ENCODE measurements at regions not wholly inside any gene's neighbourhood (a gene's known extent, or its start where the extent isn't known, plus 50 kb on each side); places are given as distances from the start of the nearest gene placed in this dataset.

GRCh38 chr6:14212020-14212419 is 94.4 kb downstream of the CD83 start:
- Histone ChIP-seq H3K4me3 (peak overlapping the region; percentile 66 to 72 (median 70)), H3K27me3 (no peaks in the 10 kb centered on the region), H3K4me1 (peaks cover 8 to 20% (median 14%) of the 10 kb centered on the region in 4 donors), H3K9me3 (no peaks in the 10 kb centered on the region), H3K27ac (replicated peaks in 1 of 4) (peak overlapping the region in 1 of 4 donors; percentile 67), H3K36me3 (no peaks in the 10 kb centered on the region)
- intact Hi-C loops (cut with DNase I), result loop anchor here (5.0 kb wide), 4 partner anchors 265 to 1410 kb away; no protein-coding TSS in a partner anchor
- TF ChIP-seq CTCF (IDR thresholded peaks at IDR 0.05) (no peak), POLR2A (IDR thresholded peaks at IDR 0.05; ENCODE audit: low read depth) (no peak), EP300 (IDR thresholded peaks at IDR 0.05) (no peak), POLR2AphosphoS5 (IDR thresholded peaks at IDR 0.05) (no peak)
- 77% methylated on average over 8 of the region's 8 CpGs for WGBS
- DNase-seq (ENCODE audit: extremely low spot score), result no peak

- intact Hi-C loops (cut with DNase I), result loop anchor here (5.0 kb wide), 4 partner anchors 265 to 1410 kb away; no protein-coding TSS in a partner anchor
- 94% methylated on average over 5 of the region's 5 CpGs for WGBS
Observed at GRCh38 chr6:14212632-14213031, 95.1 kb downstream of the CD83 start.

GRCh38 chr6:14216946-14217684 is 99.5 kb downstream of the CD83 start:
- WGBS, result 82% methylated on average over 13 of the region's 13 CpGs
- no peaks in the 10 kb centered on the region for H3K36me3 ChIP-seq

More at GRCh38 chr6:14212632-14213031, 95.1 kb downstream of the CD83 start:
- Histone ChIP-seq H3K9me3 (no peaks in the 10 kb centered on the region), H3K27me3 (no peaks in the 10 kb centered on the region), H3K36me3 (no peaks in the 10 kb centered on the region), H3K27ac (replicated peaks in 1 of 4) (no peak overlapping the region), H3K4me1 (peaks cover 8 to 20% (median 14%) of the 10 kb centered on the region in 4 donors), H3K4me3 (no peak overlapping the region)
- TF ChIP-seq EP300 (IDR thresholded peaks at IDR 0.05), result no peak
- no peak for DNase-seq (ENCODE audit: extremely low spot score)

GRCh38 chr6:14217728-14218518 is 100.4 kb downstream of the CD83 start:
- Histone ChIP-seq H3K27ac (replicated peaks in 1 of 4) (no peak overlapping the region), H3K9me3 (no peaks in the 10 kb centered on the region), H3K36me3 (no peaks in the 10 kb centered on the region), H3K4me3 (no peak overlapping the region), H3K27me3 (no peaks in the 10 kb centered on the region), H3K4me1 (no peaks in the 10 kb centered on the region)
- intact Hi-C loops (cut with DNase I), result no loop called here
- DNase-seq (ENCODE audit: extremely low spot score), result no peak
- 83% methylated on average over 12 of the region's 12 CpGs for WGBS
- TF ChIP-seq POLR2AphosphoS5 (IDR thresholded peaks at IDR 0.05) (no peak), CTCF (IDR thresholded peaks at IDR 0.05) (no peak), POLR2A (IDR thresholded peaks at IDR 0.05; ENCODE audit: low read depth) (no peak), EP300 (IDR thresholded peaks at IDR 0.05) (no peak)

More at GRCh38 chr6:14216946-14217684, 99.5 kb downstream of the CD83 start:
- no peak for TF ChIP-seq CTCF (IDR thresholded peaks at IDR 0.05)
- TF ChIP-seq EP300 (IDR thresholded peaks at IDR 0.05), result no peak
- no peak for TF ChIP-seq POLR2A (IDR thresholded peaks at IDR 0.05; ENCODE audit: low read depth)
- no peak for TF ChIP-seq POLR2AphosphoS5 (IDR thresholded peaks at IDR 0.05)
- intact Hi-C loops (cut with DNase I), result no loop called here
- peaks cover under 1 to 2% (median 1%) of the 10 kb centered on the region in 4 donors for H3K4me1 ChIP-seq
- H3K27me3 ChIP-seq, result no peaks in the 10 kb centered on the region
- H3K4me3 ChIP-seq, result no peak overlapping the region
- no peak for DNase-seq (ENCODE audit: extremely low spot score)
- H3K27ac ChIP-seq (replicated peaks in 1 of 4), result no peak overlapping the region
- no peaks in the 10 kb centered on the region for H3K9me3 ChIP-seq

- Histone ChIP-seq H3K4me3 (no peak overlapping the region), H3K27ac (replicated peaks in 1 of 4) (no peak overlapping the region), H3K9me3 (no peaks in the 10 kb centered on the region), H3K36me3 (no peaks in the 10 kb centered on the region), H3K4me1 (no peaks in the 10 kb centered on the region), H3K27me3 (no peaks in the 10 kb centered on the region)
- TF ChIP-seq POLR2A (IDR thresholded peaks at IDR 0.05; ENCODE audit: low read depth), result no peak
- TF ChIP-seq CTCF (IDR thresholded peaks at IDR 0.05), result no peak
- no peak for TF ChIP-seq POLR2AphosphoS5 (IDR thresholded peaks at IDR 0.05)
- no peak for TF ChIP-seq EP300 (IDR thresholded peaks at IDR 0.05)
- 95% methylated on average over 1 of the region's 1 CpG for WGBS
- intact Hi-C loops (cut with DNase I), result no loop called here
- no peak for DNase-seq (ENCODE audit: extremely low spot score)
Observed at GRCh38 chr6:14218519-14218800, 100.9 kb downstream of the CD83 start.
